ENCODE measurements at regions not wholly inside any gene's neighbourhood (a gene's known extent, or its start where the extent isn't known, plus 50 kb on each side); places are given as distances from the start of the nearest gene placed in this dataset.

GRCh38 chr7:54812756-54813322 lies 53.8 kb upstream of the SEC61G start:
- SMC1A ChIA-PET (ENCODE audit: uncharacterized antibody, unreplicated experiment), result interaction anchor here (0.6 kb wide), 1 partner anchor 10 kb away, joined by 3 read pairs; no protein-coding TSS in a partner anchor
- Histone ChIP-seq H3K79me2 (ENCODE audit: control insufficient read depth, insufficient read depth, low read length) (no peaks in the 10 kb centered on the region), H3K27me3 (replicated peaks in 1 of 2; ENCODE audit: control insufficient read depth in 2 of 2, insufficient read depth in 2 of 2, low read length in 1 of 2) (no peaks in the 10 kb centered on the region), H3K4me3 (no peak overlapping the region), H3K4me2 (ENCODE audit: control insufficient read depth, insufficient read depth) (no peak overlapping the region), H4K20me1 (ENCODE audit: control insufficient read depth, insufficient read depth) (no peaks in the 10 kb centered on the region), H2AFZ (ENCODE audit: control insufficient read depth, low read depth, low read length) (no peak overlapping the region), H3K36me3 (ENCODE audit: control insufficient read depth in 2 of 2, insufficient read depth in 2 of 2, low read length in 1 of 2) (no peaks in the 10 kb centered on the region), H3K4me1 (ENCODE audit: control insufficient read depth, insufficient read depth, low read length) (no peaks in the 10 kb centered on the region), H3K27ac (ENCODE audit: control insufficient read depth, insufficient read depth) (no peak overlapping the region), H3K9me3 (replicated peaks; ENCODE audit: control insufficient read depth, insufficient read depth, low read length) (no peaks in the 10 kb centered on the region), H3K9ac (ENCODE audit: control insufficient read depth, insufficient read depth, low read length) (no peak overlapping the region)
- DNase-seq (ENCODE audit: low read depth, low spot score) (no peak), ATAC-seq (no peak), FAIRE-seq (no peak)
- POLR2A ChIA-PET, result no interaction called here
- RAD21 ChIA-PET (ENCODE audit: unreplicated experiment), result interaction anchor here (1.2 kb wide), 1 partner anchor 442 kb away, joined by 4 read pairs; no protein-coding TSS in a partner anchor
- CTCF ChIA-PET, result interaction anchor here (1.3 to 2.3 kb wide), 3 partner anchors 24 to 442 kb away, joined by 3 to 6 read pairs (median 5); no protein-coding TSS in a partner anchor
- BruUV-seq (replicated peaks), result no TSS peak
- in situ Hi-C loops (cut with MboI), result no loop called here
- intact Hi-C loops (cut with micrococcal nuclease; ENCODE audit: unreplicated experiment), result no loop called here
- TF ChIP-seq ELK1 (IDR thresholded peaks at IDR 0.05; ENCODE audit: low read depth, low read length) (no peak), SKIL (IDR thresholded peaks at IDR 0.05; ENCODE audit: low read depth, poor library complexity, severe bottlenecking) (no peak), SUZ12 (IDR thresholded peaks at IDR 0.05; ENCODE audit: unreplicated experiment) (no peak), BMI1 (IDR thresholded peaks at IDR 0.05; ENCODE audit: borderline replicate concordance) (no peak), NR2C2 (IDR thresholded peaks at IDR 0.05; ENCODE audit: borderline replicate concordance, control insufficient read depth, insufficient read length, low read depth) (no peak), MAX (IDR thresholded peaks at IDR 0.05; ENCODE audit: low read depth, low read length) (no peak), STAT3 (IDR thresholded peaks at IDR 0.05; ENCODE audit: low read depth, low read length) (no peak), NKRF (conservative IDR thresholded peaks at IDR 0.05) (no peak), ZBTB33 (IDR thresholded peaks at IDR 0.05) (no peak), CBX3 (IDR thresholded peaks at IDR 0.05; ENCODE audit: borderline replicate concordance, low read depth) (no peak), SIN3A (IDR thresholded peaks at IDR 0.05; ENCODE audit: low read depth, low read length) (no peak), MXI1 (IDR thresholded peaks at IDR 0.05; ENCODE audit: low read depth, low read length) (no peak), BCL11A (IDR thresholded peaks at IDR 0.05; ENCODE audit: low read depth, low read length) (no peak), PAX8 (IDR thresholded peaks at IDR 0.05) (no peak), NBN (IDR thresholded peaks at IDR 0.05) (no peak), KAT2A (conservative IDR thresholded peaks at IDR 0.05; ENCODE audit: control insufficient read depth, low read depth, low read length) (no peak)
- 51% methylated on average over 4 of the region's 4 CpGs for WGBS (ENCODE audit: insufficient coverage, insufficient replicate concordance, low lambda C conversion rate, missing lambda C conversion rate)
